KBM-7 (cell line): ENCODE measurements at regions not wholly inside any gene's neighbourhood (a gene's known extent, or its start where the extent isn't known, plus 50 kb on each side); places are given as distances from the start of the nearest gene placed in this dataset.

Experiments
- DNase-seq: peaks from one replicate; pipeline ENCODE4 v3.0.0-alpha.2; 2015
- in situ Hi-C: fragments of 300-500 bp; cut with MboI; formaldehyde crosslinking; loops from 2 replicates; pipeline ENCODE4 v1.14.3; 2020; ENCODE audit warnings: low sequenced_read_pairs, low pct_unique_long_range_greater_than_20kb, mixed read lengths

DNA sequence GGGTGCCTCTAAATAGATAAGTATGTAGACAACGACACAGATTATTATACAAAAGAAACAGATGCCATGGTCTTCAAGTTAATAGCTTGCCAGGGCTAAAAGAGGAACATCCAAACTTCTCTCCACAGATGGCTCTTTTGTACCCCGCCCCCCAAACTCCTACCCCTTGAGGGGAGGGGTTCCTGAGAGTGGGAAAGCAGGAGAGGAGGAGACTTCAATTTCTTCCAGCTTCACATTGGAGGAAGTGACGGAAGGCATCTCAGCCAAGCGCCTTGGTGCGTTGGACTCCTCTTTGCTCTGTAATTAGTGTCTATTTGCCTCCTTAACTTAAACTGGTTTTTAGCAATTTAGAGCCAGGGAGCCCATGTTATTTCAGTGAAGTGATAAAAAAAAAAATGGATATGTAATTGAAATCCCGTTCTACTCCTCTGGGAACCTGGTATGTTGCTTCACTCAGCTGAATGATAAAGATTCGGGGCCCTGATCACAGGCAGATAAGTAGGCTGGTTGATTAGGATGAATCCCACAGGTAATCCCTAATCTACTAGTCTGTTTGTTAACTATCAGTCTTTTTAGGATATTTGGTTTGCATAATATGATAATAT, 580.9 kb upstream of the CADM1 start:
- in situ Hi-C loops = no loop called here
- DNase-seq = no peak

DNA sequence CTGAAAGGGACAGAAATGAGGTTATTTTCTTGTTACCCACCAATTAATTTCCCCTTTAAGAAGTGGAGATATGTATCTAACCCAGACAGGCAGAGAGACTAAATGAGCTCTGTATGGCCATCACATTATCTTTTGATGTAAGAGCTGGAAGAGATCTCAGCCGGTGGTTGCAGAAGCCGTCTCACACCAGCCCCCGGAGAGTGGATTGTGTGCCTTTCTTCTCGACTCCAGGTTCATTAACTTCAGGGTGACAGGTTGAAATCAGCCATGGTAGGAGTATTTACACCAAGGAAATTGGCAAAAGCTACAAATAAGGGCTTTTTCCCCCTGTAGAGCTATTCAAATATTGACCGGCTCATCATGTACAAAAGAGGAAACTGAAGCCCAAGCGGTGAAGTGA, 580.3 kb upstream of the CADM1 start:
- DNase-seq = no peak
- in situ Hi-C loops = no loop called here

DNA sequence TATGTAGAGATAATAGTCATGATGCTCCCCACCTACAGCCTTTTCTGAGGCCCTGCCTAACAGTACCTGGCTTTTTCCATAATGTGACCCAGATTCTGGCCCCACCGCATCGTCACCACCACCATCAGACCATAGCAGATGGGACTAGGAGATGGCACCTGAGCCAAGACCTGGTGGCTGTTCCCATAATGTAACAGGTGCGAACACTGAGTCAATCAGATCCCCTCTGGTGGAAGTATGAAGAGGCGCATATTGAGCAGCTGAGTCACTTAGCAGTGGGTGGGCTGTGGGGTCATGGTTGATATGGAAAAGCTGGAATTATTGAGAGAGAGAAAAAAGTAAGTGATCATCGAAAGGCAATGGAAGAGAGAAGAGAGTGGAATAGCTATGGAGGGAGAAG, 578.0 kb upstream of the CADM1 start:
- in situ Hi-C loops = no loop called here
- DNase-seq = no peak

DNA sequence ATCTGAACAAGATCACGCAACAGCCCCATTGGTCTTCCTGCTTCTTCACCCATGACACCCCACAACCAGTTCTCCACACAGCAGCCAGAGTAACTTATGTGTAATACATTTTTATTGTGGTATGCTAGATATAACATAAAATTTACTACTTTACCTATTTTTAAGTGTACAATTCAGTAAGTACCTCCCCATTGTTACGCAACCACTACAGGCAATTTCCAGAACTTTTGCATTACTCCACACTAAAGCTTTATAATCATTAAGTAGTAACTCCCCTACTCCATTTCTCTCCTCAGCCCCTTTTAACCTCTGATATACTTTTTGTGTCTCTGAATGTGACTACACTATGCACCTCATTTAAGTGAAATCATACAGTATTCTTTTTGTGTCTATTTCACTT, 575.4 kb upstream of the CADM1 start:
- in situ Hi-C loops = no loop called here
- no peak for DNase-seq

DNA sequence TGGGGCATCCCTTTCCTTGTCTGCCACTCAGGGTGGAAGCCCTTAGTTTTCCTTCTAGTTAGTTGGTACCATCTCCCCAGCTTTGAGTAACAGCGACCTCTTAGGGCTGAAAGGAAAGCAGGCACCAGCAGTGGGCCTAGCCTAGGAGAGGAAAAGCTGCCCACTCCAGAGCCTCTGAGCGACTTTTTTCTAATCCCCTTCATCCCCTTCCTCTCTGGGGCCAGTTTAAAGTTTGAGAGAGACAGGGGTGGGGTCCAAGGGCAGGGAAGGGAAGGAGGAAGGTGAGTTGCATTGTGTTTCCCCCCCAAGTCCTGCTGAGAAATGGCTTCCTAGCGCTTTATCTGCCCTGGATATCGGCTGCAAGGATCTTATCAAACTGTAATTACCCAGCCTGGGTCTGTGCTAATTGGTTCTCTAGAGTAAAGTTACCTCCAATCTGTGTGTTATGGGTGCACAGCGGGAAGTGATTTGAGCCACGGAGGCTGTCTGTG, 573.9 kb upstream of the CADM1 start:
- in situ Hi-C loops = no loop called here
- DNase-seq = no peak

DNA sequence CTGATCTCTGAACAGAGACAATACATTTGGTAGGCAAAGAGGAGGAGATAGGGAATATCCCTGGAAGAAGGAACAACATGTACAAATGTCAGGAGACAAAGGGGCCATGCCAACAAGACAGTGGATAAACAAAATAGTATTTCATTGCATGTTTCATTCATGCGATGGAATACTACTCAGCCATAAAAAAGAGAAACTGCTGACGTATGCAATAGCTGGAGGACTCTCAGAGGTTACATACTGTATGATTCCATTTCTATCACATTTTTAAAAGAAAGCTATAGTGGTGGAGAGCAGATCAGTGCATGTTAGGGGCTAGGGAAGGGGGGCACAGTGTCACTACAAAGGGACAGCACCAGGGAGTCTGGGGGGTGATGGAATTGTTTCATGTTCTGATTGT, 572.9 kb upstream of the CADM1 start:
- in situ Hi-C loops = no loop called here
- DNase-seq = no peak

DNA sequence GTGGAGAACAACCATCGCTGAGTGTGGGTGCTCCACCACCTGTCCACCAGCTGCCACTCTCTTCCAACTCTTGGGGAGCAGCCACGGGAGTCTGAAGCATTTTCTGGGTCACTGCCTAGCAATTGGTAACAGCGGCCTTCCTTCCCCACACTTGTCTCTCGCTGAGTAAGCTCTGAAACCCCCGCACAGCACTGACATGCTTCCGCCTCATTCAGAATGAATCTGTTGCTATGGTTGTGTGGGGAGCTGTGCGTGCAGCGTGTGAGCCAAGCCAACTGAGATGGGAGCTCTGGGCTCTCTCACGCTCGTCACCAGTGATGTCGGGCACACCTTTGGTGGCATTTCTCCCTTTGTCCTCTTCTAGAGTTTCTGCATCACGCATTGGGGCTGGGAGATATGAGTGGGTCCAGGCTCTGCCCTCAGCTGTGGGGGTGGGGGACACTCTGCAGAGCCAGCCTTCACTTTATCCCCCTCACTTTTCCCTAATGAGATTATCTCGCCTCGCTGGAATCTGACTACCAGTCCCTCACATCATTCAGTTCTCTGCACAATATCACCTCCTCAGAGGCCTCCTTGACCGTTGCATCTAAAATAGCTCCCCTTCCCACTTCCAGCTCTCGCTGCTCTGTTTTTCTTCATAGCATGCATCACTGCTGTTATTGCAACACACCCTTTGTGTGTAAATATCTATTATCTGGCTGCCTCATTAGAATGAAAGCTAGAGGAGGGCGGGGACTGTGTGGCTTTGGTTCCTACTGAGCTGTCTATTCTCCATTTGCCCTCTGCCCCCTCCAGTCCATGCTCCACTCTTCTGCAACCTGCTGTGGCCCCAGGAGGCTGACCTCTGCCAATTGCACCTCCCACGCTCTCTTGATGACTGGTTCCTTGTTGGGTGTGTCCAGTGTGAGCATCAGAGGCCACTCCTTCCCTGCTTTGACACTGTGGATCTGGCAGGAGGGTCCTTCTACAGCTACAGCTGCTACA, 569.9 kb upstream of the CADM1 start:
- no peak for DNase-seq

DNA sequence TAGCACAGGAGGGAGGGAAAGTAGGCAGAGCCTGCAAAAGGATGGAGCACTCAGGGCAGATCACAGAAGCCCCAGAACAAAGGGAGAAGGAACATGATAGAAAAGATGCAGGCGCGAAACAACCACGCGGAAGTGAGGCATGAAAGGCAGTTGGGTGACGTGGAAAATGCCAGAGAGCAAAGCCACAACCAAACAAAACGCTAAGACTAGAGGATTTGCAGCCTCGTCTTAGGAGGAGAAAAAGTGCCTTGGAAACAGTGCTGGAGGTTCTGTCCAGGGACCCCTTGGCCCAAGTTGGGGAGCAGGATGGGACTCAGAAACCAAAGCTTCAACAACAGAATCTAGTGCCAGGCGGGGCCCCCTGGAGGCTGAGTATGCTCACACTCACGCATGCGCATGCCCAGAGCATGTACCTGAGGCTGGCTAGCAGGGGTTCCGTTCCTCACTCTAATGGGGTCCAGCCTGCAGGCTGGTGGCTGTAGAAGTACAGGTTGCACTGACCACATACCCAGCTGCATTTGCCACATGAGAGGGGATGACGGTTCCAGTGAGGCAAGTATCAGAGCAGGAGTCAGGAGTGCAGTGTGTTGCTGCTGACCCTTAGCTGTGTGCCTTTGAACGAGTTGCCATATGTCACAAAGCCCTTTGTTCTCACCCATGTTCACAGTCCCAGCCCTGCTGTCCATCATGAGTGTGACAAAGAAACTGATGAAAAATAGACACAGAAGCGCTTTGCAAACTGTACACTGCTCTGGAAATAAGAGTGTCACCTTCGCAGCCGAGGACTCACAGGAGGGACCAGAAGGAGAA, 568.6 kb upstream of the CADM1 start:
- DNase-seq = no peak

More for the DNA sequence above, 569.9 kb upstream of the CADM1 start:
- in situ Hi-C loops = no loop called here

DNA sequence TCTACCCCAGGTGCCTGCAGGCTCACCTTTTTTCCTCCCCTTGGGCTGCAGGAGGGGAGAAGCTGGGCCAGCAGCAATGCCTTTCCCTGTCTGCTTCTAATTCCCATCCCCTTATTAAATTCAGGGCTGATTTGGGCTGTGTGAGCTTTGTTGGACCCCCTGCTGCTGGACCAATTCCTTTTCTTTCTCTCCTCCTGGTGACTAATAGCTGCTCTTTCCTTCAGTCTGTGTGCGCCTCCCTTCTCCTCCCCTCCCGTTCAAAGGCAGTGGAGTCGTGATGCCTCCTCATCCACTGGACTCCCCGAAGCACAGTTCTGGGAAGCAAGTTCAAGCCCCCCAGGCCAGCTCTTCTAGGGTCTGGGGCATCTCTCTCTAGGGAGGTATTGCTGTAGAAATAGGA, 567.9 kb upstream of the CADM1 start:
- no peak for DNase-seq
- in situ Hi-C loops = no loop called here

More for the DNA sequence above, 568.6 kb upstream of the CADM1 start:
- in situ Hi-C loops = no loop called here

DNA sequence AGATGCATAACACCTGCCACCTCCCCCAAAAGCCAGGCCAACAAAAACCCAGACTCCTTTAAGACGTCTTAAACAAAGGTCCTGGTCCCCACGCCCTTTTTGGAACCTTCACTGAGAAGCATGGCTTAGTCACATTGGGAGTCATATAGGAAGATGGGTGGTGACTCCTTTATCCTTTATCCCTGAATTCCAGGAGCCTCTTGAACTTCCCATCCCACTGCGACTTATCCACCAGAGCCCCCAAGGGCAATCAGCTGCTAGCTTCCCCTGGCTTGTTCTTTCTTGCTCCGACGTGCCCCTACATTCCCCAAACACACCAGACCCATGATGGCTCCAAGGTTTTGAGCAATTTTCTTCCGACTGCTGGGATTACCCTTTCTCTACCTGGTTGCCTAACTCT, 567.0 kb upstream of the CADM1 start:
- no peak for DNase-seq
- in situ Hi-C loops = no loop called here

DNA sequence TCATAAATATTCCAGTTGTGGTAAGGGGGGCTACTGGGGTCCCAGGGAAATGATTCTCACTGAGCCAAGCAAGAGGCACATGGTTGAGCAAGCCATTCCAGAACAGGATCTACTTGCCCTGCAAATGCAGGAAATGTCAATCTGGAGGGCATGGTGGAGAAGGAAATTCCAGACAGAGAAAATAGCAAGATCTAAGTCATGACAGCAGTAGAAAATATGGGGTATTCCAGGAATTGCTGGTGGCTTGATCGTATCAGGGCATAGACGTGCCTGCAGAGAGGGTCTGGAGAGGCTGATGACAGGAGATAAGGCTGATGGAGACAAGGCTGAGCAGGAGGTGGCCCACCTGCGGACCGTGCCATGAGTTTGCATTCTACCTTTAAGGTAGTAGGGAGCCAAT, 566.3 kb upstream of the CADM1 start:
- DNase-seq = no peak
- in situ Hi-C loops = no loop called here

DNA sequence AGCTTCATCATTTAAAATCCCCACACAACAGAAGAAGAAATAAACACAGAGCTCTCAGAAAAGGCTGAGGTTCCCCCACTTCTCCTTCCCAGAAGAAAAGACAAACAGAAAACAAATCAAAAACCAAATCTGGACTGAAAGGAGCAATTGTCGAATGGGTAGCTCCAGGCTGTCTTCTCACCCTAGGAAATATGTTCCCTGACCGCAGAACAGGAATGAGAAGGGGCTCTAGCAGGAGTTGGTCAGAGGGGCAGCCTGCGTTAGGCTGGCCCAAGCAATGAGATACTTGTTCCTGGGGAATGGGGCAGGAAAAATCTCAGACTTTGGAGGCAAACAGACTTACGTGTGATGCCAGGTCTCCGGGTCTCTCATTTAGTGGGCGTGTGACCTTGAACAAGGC, 562.6 kb upstream of the CADM1 start:
- in situ Hi-C loops = no loop called here

DNA sequence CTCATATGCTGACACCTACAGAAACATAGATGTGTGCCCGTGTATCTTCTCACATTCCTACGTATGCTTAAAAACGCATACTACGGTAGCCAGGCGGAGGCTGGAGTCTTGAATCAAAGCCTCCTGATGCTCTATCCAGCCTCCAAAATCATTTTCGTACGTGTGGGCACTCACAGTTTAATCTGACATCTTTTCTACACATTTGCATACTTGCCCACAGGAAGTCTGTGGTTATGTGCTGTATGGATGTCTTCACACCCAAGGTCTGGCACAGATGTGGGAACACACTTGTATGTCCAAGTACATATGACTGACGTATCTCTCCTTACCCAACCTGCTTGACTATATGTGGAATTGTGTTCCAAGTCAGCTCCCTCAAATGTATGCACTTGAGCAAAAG, 561.8 kb upstream of the CADM1 start:
- in situ Hi-C loops = no loop called here
- DNase-seq = no peak

More for the DNA sequence above, 562.6 kb upstream of the CADM1 start:
- no peak for DNase-seq

DNA sequence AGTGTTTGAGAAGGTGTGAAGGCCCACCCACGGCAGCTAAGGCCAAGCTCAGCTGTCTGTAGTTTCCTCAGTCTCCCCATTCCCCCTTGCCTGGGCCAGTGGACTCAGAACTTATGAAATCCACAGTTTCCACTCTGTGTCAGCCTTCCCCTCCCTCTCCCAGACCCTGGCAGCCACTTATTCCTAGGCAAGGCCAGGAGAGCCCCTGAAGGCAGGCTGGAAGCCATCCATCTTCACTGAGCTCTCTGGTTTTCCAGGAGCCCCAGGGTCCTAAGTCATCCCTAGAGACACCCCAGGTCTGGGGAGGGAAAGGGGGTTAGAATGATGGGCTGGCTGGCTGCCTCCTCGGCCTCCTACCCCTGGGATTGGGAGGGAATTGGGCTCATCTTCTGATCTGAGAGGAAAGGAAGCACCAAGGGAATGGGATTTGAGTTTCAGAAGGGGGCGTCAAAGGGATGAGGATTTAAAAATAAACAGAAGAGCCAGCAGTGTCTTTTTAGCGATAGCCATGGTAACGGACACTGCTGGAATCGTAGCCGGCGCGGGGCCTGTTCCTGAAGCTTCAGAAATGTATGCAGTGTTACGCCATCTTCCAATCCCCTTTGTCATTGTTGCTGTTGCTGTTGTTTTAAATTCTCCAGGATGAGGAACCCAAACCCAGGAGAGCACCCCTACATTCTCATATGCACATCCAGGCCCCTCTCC, 561.1 kb upstream of the CADM1 start:
- no peak for DNase-seq
- in situ Hi-C loops = no loop called here

DNA sequence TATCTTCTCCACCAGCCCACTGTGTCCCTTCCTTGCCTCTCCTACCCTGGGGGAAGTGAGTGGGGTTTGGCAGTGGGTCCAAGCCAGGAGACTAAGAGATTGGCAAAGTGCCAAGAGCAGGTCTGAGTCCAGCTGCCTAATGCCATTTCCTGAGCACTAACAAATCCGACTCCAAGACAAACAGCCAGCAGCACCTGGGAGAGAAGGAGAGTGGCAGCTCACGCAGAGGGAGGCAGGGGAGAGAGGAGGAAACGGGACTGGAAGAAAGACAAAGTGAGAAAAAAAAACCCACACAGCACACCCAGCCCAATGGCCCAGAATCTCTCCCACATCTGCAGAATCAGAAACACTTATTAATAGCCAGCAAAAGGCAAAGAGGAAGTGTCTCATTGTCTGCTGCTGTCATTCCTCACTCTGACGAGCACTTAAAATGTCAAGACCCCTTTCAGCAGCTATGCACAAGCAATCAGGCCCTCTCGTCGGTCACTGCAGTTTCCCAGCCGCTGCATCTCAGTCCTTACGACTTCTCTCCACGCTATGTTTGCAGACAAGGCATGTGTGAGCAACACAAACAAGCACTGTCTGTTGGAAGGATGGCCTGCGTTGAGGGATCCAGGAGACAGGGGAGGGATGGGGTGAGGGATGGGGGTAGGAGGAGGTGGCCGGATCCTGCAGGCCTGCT, 558.4 kb upstream of the CADM1 start:
- DNase-seq = no peak
- in situ Hi-C loops = no loop called here

DNA sequence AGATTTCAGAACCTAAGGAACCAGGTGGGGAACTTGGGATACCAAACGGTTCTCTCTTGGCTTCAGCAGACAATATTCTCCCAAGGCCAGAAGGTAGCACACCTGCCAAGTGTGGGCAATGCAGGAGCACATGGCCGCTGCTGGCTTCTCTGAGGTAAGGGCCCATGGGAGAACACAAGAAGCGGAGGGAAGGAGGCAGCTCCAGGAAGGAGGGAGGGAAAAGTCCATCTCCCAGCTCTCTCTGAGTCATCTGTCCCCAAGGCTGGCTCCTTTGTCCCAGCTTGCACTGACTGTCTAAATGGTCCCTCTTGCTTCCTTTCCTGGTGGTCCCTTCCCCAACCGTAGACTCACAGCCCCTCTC, 557.9 kb upstream of the CADM1 start:
- in situ Hi-C loops = no loop called here
- DNase-seq = no peak

DNA sequence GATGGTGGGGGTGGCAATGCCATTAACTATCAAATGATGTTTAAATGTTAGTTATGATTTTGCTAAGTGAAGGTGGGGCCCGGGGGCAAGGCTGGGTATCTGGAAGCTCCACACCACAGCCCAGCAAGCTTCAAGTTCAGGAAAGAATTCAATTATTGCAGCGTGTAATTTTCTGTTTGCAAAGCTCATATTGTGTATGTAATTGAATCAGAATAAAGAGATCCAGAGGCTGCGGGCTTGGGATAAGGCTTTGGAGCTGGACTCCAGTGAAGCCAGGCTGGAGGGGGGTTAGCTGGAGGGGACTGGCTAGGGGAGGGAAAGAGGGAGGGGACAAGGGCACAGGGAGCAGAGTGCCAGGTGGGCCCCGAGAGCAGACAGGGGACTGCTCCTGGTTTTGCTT, 557.1 kb upstream of the CADM1 start:
- no peak for DNase-seq
- in situ Hi-C loops = no loop called here

DNA sequence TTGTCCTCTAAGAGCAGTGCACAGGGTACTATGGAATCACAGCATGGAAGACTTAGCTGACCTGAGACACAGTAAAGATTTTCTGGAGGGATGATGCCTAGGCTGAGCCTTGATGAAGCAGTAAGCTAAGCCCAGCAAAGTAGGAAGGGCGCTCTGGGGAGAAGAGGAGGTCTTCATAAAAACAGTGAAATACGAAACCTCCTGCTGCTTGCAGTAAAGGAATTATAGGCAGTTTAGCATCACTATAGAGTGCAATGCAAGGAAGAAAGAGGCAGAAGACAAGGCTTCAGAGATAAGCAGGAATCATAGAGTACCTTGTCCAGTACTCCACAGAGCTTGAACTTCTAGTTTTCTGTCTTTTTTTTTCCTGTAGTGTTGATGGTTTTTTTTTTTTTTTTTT, 555.7 kb upstream of the CADM1 start:
- DNase-seq = no peak
- in situ Hi-C loops = no loop called here

DNA sequence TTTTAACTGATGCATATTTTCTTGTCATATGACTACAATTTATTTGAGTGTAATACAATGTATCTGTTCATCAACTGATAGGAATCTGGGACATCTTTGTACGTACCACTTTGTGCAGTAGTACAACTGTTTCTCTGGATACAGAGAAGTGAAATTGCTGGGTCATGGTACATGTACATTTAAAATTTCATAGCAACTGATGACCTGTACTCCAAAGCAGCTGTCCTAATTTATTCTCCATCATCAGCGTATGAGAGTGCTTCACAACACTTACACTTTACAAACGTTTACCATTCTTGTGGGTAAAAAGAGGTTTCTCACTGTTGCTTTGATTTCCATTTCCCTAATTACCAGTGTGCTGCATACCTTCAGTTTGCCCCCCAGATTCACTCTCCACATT, 552.8 kb upstream of the CADM1 start:
- DNase-seq = no peak
- in situ Hi-C loops = no loop called here
